EL (cell line): ENCODE measurements at regions not wholly inside any gene's neighbourhood (a gene's known extent, or its start where the extent isn't known, plus 50 kb on each side); places are given as distances from the start of the nearest gene placed in this dataset.

Experiments
- DNase-seq: peaks from one replicate; pipeline ENCODE4 v3.0.0-alpha.2; 2016

- no peak for DNase-seq
Measured at GRCh38 chr11:111194860-111195568, 50.5 kb upstream of the POU2AF2 start.

GRCh38 chr11:111193924-111194490 lies 51.5 kb upstream of the POU2AF2 start:
- no peak for DNase-seq

GRCh38 chr11:111189466-111189865 lies 56.1 kb upstream of the POU2AF2 start:
- DNase-seq = peak; percentile 9

- no peak for DNase-seq
Measured at GRCh38 chr11:111186308-111186915, 59.1 kb upstream of the POU2AF2 start.

- DNase-seq = peak; percentile 14
Measured at GRCh38 chr11:111185266-111185665, 60.3 kb upstream of the POU2AF2 start.

- DNase-seq = peak; percentile 54
Measured at GRCh38 chr11:111183706-111184105, 61.8 kb upstream of the POU2AF2 start.

GRCh38 chr11:111179184-111179910 lies 66.2 kb upstream of the POU2AF2 start:
- DNase-seq = no peak

- DNase-seq = no peak
Measured at GRCh38 chr11:111177037-111177871, 68.3 kb upstream of the POU2AF2 start.

- no peak for DNase-seq
Measured at GRCh38 chr11:111176603-111177002, 68.9 kb upstream of the POU2AF2 start.

- DNase-seq = no peak
Measured at GRCh38 chr11:111173221-111173620, 72.3 kb upstream of the POU2AF2 start.

- no peak for DNase-seq
Measured at GRCh38 chr11:111172321-111172862, 73.1 kb upstream of the POU2AF2 start.

- no peak for DNase-seq
Measured at GRCh38 chr11:111170761-111171379, 74.7 kb upstream of the POU2AF2 start.

GRCh38 chr11:111169367-111169766 lies 76.2 kb upstream of the POU2AF2 start:
- DNase-seq = no peak

- no peak for DNase-seq
Measured at GRCh38 chr11:111168871-111169270, 76.7 kb upstream of the POU2AF2 start.

- DNase-seq = no peak
Measured at GRCh38 chr11:111167666-111168065, 77.9 kb upstream of the POU2AF2 start.

- DNase-seq = no peak
Measured at GRCh38 chr11:111166598-111166997, 78.9 kb upstream of the POU2AF2 start.

GRCh38 chr11:111162305-111162704 lies 83.2 kb upstream of the POU2AF2 start:
- no peak for DNase-seq

GRCh38 chr11:111157571-111157970 lies 88.0 kb upstream of the POU2AF2 start:
- no peak for DNase-seq

GRCh38 chr11:111155021-111155420 lies 90.5 kb upstream of the POU2AF2 start:
- no peak for DNase-seq

GRCh38 chr11:111153194-111153593 lies 92.3 kb upstream of the POU2AF2 start:
- no peak for DNase-seq

- no peak for DNase-seq
Measured at GRCh38 chr11:111148953-111149352, 96.6 kb upstream of the POU2AF2 start.

- no peak for DNase-seq
Measured at GRCh38 chr11:111148121-111148520, 97.4 kb upstream of the POU2AF2 start.
